GM12872 (cell line): ENCODE measurements at regions not wholly inside any gene's neighbourhood (a gene's known extent, or its start where the extent isn't known, plus 50 kb on each side); places are given as distances from the start of the nearest gene placed in this dataset.

Experiments
- CTCF ChIP-seq: IDR thresholded peaks from 3 replicates; pipeline ENCODE4 v1.5.1; 2011; ENCODE audit warnings: low read depth, mild to moderate bottlenecking, low read length, moderate library complexity; ENCODE audit not compliant: insufficient read depth

DNA sequence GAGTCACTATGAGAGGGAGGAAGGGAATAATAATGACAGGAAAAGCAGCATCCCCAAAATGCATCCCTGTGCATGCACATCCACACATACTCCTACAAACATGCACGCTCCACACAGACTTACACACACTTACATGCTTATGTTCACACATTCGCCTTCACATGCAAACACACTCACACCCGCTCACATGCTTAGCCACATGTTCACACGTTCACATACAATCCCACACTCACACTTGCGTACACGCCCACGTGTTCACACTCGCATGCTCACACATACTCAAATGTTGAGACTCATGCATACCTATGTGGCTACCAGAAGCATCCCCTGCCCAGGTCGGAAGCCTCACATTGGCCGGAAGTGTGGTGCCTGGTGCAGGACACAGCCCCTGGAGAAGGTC lies 372.1 kb downstream of the MN1 start:
- no peak for TF ChIP-seq CTCF

DNA sequence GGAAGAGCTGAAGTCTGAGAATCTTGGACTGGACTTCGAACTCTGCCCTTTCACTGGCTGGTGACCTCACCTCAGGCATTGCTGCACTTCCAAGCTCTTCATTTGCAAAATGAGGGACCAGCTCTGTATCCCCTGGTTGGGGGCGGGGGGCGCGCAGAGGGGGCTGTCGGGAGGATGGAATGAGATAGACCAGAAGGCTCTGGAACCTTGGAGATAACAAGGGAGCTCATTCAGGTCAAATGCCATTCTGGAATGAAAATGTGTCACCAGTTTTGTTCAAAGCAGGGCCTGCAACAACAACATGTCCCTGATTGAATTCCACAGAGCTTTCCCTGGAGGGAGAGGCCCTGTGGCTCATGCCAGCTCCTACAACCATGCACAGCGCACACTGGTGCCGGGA lies 370.5 kb downstream of the MN1 start:
- TF ChIP-seq CTCF, result no peak

DNA sequence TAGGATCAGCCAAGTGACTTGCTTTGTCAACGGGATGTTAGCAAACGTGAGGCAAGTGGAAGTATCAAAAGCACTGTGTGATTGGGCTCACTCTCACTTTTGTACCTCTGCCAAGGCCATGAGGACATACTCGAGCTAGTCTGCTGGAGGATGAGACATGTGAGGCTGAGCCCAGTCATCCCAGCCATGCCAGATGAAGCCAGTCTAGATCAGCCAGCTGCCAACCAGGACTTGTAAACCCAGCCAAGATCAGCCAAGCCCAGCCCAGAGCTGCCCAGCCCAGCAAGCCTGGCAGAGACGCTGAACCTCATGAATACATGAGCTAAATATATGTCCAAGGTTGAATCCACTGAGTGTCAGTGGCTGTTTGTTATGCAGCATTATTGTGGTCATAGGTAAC lies 369.7 kb downstream of the MN1 start:
- TF ChIP-seq CTCF, result no peak

GRCh38 chr22:27433099-27433498 lies 368.5 kb downstream of the MN1 start:
- TF ChIP-seq CTCF, result no peak

- no peak for TF ChIP-seq CTCF
These were observed 367.9 kb downstream of the MN1 start for GRCh38 chr22:27433585-27434190.

DNA sequence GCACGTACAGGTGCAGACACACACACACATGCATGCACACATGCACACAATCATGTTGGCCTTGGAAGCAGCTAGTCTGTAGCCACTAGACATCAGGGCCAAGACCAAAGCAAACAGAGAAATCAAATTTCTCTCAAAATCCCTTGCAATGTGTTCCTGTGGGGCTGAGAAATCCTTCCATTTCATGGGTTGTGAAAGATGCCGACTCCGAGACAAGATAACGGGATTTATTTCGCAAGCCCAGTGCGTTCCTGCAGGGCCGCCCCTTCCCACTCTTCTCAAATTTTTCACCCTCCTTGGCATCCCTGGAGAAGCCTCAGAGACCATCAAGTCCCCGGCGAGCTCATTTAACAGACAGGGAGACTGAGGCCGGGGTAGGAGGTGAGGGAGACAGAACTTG lies 366.7 kb downstream of the MN1 start:
- TF ChIP-seq CTCF, result no peak

- TF ChIP-seq CTCF, result no peak
These were observed 365.5 kb downstream of the MN1 start for GRCh38 chr22:27435844-27436576.
